Fibroblast of the conjunctiva (primary cell): ENCODE measurements at regions not wholly inside any gene's neighbourhood (a gene's known extent, or its start where the extent isn't known, plus 50 kb on each side); places are given as distances from the start of the nearest gene placed in this dataset.
"Not testable (repeated sequence)": the region's sequence is repeated elsewhere in the genome, so short reads cannot be mapped to it uniquely, and the experiment has no call there.

Experiments
- DNase-seq: peaks from one replicate; pipeline ENCODE4 v3.0.0-alpha.2; 2010; ENCODE audit warnings: low read depth

- DNase-seq, result no peak
Measured at GRCh38 chr3:20246662-20247061, 60.7 kb upstream of the SGO1 start.

- no peak for DNase-seq
Measured at GRCh38 chr3:20245781-20246180, 59.8 kb upstream of the SGO1 start.

GRCh38 chr3:20240154-20240883, 54.3 kb upstream of the SGO1 start:
- no peak for DNase-seq

- DNase-seq, result not testable (repeated sequence)
Measured at GRCh38 chr3:20238199-20238598, 52.2 kb upstream of the SGO1 start.

- DNase-seq, result no peak
Measured at GRCh38 chr3:20236603-20237002, 50.6 kb upstream of the SGO1 start.
